Omental fat pad (tissue), 3 donors: ENCODE measurements at regions not wholly inside any gene's neighbourhood (a gene's known extent, or its start where the extent isn't known, plus 50 kb on each side); places are given as distances from the start of the nearest gene placed in this dataset.
"Not testable (repeated sequence)": the region's sequence is repeated elsewhere in the genome, so short reads cannot be mapped to it uniquely, and the experiment has no call there.

ENCODE experiments used
- ATAC-seq: fragments of 150-250 bp; one replicate; pipeline ENCODE4 v1.9.1; 2016; ENCODE audit warnings: mild to moderate bottlenecking, moderate library complexity; ENCODE audit not compliant: low FRiP score
- DNase-seq: peaks from one replicate; pipeline ENCODE4 v3.0.0-alpha.2; 2019; ENCODE audit warnings: low spot score
- TF ChIP-seq, protein P1 (sequence below), 3 donors: fragments of 450-650 bp; IDR thresholded peaks; one replicate each; pipeline ENCODE4 v1.5.1; 2016 to 2017; ENCODE audit warnings: antibody characterized with exemption in 3 of 3, mild to moderate bottlenecking in 3 of 3, moderate library complexity in 2 of 3

DNA sequence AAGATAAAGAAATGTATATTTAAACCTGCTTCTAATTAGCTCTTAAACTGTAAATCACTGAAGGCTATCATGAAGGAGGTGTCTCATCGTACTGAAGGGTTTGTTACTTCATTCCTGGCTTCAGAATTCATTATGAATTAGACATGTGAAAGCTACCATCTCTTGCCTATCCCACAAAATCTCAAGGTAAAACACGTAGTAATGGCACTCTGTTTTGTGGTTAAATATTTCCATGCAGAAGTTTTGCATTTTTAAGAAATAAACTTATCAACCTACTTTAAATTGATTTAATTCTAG is 490.7 kb upstream of the NUDT12 start:
- no peak for ATAC-seq
- TF ChIP-seq, protein P1, sequence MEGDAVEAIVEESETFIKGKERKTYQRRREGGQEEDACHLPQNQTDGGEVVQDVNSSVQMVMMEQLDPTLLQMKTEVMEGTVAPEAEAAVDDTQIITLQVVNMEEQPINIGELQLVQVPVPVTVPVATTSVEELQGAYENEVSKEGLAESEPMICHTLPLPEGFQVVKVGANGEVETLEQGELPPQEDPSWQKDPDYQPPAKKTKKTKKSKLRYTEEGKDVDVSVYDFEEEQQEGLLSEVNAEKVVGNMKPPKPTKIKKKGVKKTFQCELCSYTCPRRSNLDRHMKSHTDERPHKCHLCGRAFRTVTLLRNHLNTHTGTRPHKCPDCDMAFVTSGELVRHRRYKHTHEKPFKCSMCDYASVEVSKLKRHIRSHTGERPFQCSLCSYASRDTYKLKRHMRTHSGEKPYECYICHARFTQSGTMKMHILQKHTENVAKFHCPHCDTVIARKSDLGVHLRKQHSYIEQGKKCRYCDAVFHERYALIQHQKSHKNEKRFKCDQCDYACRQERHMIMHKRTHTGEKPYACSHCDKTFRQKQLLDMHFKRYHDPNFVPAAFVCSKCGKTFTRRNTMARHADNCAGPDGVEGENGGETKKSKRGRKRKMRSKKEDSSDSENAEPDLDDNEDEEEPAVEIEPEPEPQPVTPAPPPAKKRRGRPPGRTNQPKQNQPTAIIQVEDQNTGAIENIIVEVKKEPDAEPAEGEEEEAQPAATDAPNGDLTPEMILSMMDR (IDR thresholded peaks at IDR 0.05): no peak
- no peak for DNase-seq

DNA sequence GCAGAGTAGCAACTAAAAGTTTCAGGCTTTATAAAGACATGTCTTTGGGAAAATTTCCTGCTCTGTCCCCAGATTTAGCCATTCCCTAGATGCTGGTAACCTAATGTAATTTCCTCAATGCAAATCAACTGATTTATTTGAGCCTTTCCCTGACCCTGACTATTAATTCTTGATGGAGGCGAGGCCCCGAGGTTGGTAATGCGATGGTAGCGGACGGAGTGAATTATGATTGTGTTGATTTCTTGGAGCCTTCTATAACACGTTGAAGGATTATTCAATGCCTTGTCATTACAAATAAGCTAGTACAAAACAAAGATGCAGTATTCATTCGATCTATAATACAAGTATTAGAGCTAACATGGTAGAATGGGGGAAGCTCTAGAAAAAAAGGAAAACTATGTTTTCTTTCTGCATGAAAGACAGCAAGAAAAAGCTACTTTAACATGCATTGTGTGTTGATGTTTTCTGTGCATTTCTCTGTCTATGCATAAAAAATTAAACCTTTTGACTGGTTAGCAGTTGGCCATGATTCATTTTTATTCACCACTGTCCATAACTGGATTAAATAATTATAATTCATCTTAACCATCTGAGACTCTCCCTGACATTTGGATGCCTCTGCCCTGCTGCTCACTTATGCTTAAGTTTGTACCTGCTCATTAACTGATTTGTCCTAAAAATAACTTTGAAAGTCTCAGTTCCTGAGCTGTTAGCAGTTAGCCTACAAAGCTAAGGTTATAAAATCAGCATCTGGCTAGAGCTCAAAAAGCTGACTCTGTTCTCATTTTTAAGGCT is 490.2 kb upstream of the NUDT12 start:
- ATAC-seq: no peak
- TF ChIP-seq, protein P1 (IDR thresholded peaks at IDR 0.05): no peak

DNA sequence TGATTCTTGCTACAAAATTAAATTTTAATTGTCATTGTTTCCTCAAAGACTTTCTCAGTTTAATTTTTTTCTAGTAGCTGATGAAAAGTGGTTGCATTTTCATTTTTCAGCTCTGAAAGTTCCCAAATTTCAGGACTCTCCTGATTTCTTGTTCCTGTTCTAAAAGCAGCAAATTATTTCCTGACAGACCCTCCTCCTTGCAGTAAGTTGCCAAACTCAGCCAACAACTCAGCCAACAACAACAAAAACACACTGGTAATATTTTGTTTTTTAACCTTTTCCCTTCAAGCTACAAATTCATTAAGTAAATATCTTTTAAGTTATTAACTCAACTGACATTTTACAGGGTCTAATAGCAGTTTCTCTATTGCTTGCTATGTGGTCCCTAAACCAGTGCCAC is 487.8 kb upstream of the NUDT12 start:
- DNase-seq: no peak
- no peak for ATAC-seq
- TF ChIP-seq, protein P1 (IDR thresholded peaks at IDR 0.05): no peak

More for the DNA sequence above, 490.2 kb upstream of the NUDT12 start:
- no peak for DNase-seq

DNA sequence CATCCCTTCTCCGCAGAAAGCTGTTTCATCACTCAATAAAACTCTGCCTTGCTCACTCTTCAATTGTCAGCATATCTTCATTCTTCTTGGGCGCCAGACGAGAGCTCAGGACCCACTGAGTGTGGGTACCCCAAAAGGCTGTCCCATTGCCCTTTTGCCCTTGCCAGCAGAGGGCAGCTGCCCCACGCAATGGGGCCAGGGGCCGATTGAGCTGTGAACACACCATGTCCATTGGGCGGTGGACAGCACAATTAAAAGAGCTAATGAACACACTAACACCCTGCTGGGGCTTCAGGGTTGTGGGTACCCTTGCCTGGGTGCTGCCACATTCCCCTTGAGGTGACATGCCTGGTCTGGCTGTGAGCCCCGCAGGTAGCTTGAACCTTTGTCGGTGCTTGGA is 487.2 kb upstream of the NUDT12 start:
- no peak for ATAC-seq
- DNase-seq: no peak
- TF ChIP-seq, protein P1 (IDR thresholded peaks at IDR 0.05): no peak

DNA sequence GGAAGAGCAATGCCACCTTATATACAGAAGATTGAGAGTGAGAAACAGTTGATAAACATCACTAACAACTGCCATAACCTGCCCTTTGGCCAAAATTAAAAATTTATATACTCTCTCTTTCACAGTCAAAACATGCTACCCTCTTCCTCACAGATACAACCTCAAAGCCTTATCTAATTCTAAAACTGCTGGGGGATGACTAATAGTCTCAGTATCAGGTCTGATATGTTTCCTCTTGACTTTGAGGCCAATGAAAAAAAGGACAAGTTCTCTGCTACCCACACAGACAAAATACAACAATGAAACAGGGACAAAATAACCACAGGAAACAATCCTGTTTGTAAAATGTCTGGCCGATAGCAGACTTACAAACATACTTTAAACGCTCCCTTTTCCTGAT is 485.6 kb upstream of the NUDT12 start:
- ATAC-seq (no peak), DNase-seq (no peak)
- TF ChIP-seq, protein P1 (IDR thresholded peaks at IDR 0.05): no peak

DNA sequence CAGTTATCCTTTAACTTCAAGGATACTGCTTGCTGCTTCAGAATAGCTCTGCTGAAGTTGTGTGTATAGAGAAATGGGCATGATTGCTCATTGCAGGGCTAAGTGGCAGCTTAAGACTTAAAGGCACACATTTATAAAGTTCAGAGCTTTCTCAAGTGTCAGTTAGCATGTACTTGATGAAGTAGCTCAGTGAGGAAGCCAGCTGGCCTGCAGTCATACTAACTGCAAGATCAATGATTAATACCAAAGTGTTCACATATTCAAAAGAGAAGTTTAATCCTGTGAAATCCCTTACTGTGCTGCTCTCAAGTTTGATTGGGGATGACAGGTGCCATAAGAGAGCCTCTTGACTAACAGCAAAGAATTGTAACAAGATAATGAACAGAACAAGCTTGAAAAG is 483.4 kb upstream of the NUDT12 start:
- TF ChIP-seq, protein P1 (IDR thresholded peaks at IDR 0.05): no peak
- no peak for DNase-seq
- ATAC-seq: no peak

DNA sequence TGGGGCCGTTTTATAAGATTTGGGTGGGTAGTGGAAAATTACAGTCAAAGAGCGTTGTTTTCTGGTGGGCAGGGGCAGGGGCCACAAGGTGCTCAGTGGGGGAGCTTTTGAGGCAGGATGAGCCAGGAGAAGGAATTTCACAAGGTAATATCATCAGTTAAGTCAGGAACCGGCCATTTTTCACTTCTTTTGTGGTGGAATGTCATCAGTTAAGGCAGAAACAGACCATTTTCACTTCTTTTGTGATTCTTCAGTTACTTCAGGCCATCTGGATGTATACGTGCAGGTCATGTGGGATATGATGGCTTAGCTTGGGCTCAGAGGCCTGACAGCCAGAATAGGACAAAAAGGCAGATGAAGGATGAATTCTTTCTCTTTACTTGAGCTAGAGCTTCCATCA is 477.3 kb upstream of the NUDT12 start:
- not testable (repeated sequence) for ATAC-seq, DNase-seq

DNA sequence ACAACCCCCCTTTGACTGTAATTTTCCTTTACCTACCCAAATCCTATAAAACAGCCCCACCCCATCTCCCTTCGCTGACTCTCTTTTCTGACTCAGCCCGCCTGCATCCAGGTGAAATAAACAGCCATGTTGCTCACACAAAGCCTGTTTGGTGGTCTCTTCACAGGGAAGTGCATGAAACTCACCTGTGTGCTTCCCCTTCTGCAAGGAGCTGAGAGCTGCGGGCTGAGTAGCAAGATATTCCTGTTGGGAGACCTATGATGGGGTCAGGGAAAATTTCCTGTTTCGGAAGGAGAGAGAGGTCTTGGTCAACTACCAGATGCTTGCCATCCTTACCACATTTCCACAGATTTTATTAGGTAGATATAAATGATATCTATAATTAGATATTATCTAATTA is 474.5 kb upstream of the NUDT12 start:
- not testable (repeated sequence) for DNase-seq

DNA sequence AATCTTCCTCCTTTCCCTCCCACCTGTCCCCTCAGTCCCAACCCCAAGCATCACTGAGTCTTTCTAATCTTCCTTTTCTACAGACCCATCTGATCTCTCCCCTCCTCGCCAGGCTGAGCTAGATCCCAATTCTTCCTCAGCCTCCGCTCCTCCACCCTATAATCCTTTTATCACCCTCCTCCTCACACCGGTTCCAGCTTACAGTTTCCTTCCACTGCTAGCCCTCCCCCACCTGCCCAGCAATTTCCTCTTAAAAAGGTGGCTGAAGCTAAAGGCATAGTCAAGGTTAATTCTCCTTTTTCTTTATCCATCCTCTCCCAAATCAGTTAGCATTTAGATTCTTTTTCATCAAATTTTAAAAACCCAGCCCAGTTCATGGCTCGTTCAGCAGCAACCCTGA is 470.6 kb upstream of the NUDT12 start:
- DNase-seq, ATAC-seq: not testable (repeated sequence)

More for the DNA sequence above, 474.5 kb upstream of the NUDT12 start:
- ATAC-seq: not testable (repeated sequence)
